Upper lobe of left lung (tissue), 4 donors: ENCODE measurements at regions not wholly inside any gene's neighbourhood (a gene's known extent, or its start where the extent isn't known, plus 50 kb on each side); places are given as distances from the start of the nearest gene placed in this dataset.

Experiments
- CTCF ChIP-seq, 6 experiments: fragments of 450-650 bp in 4 of 6; fragments of 200-600 bp in 2 of 6; sonication (generic) in 2 of 6; IDR thresholded peaks; one replicate each; pipeline ENCODE4 v1.5.1; 2016 to 2019; ENCODE audit warnings: antibody characterized with exemption in 6 of 6
- POLR2AphosphoS5 ChIP-seq, 2 donors: sonication (generic); formaldehyde crosslinking; IDR thresholded peaks; one replicate each; pipeline ENCODE4 v1.5.1; 2017; ENCODE audit warnings: antibody characterized with exemption in 2 of 2

GRCh38 chr5:143664623-143665022 is 147.3 kb upstream of the HMHB1 start:
- no peak for TF ChIP-seq POLR2AphosphoS5 (IDR thresholded peaks at IDR 0.05)
- no peak for TF ChIP-seq CTCF (IDR thresholded peaks at IDR 0.05)
